SHP77 (cell line): ENCODE measurements at regions not wholly inside any gene's neighbourhood (a gene's known extent, or its start where the extent isn't known, plus 50 kb on each side); places are given as distances from the start of the nearest gene placed in this dataset.

Source experiments
- DNase-seq, 2 experiments: peaks; one replicate each; lab custom pipeline; 2025; lab: John Stamatoyannopoulos, UW

DNA sequence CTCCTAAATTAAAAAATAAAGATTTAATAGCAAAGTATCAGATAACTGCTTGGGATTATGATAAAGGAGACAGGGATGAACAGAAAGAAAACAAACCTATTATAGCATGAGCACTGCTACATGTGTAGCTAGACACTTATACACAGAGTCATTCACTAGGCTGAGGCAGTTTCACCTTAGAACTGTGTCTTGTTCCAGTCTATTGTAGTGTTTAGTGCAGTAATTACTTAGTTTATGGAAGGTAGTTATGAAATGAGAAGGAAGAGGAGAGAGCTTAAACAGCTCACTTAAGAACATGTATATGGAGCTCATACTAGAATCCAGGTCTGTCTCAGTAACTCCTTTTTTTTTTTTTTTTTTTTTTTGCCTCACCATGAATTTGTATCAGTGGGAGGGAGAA, 441.4 kb downstream of the PDCD6IP start:
- DNase-seq: no peak

- DNase-seq: no peak
Observed at GRCh38 chr3:34247401-34247800, 449.0 kb downstream of the PDCD6IP start.

DNA sequence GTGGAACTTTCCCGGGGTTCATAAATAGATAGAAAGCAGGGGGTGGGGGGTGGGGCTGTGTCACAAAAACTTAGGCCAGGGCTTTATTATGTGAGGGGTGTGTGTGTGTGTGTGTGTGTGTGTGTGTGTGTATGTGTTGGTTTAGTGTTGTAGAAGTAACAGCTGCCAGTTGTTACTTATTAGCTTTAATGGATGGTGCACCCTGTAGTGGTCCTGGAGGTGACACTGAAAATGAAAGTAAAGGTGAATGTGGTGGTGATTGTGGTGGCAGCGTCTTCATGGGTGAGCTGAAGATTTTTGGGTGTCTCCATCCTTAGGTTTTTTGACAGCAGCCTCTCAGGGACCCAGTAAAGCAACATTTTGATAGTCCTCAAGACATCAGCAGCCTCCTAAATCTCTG, 449.9 kb downstream of the PDCD6IP start:
- no peak for DNase-seq

DNA sequence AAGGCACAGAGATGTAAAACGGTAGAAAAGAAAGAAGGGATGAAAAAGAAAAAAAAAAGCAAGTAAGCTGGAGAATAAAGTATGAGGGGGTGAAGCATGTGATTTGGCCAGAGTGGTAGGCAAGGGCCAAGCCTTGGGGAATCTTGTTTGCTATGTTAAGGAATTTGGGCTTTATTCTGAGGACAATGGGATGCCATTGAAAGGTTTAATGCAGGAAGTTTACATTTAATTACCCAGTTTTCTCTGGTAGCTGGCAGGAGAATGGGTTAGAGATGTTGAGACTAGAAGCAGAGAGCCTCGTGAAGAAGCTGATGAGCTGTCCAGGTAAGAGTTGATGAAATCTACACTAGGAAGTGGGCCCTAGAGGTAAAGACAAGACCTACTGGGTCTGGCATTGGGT, 455.9 kb downstream of the PDCD6IP start:
- no peak for DNase-seq

DNA sequence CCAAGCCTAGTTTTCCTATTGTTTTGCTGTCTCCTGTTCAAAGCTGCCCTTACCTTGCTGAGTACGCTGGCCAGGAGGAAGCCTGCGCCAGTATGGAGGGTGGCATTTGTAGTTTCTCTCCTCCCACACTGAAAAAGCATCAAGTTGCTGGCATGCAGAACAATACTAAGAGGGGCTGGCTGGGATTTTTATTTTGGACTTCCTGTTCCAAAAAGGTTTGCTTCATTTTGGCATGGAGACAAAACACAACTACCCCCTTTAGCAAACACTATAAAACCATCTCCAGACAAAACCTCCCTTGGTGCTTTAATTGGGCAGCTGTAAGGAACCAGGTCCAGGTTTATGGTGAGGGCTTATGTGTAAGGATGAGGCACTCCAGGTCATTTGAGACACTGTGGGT, 457.6 kb downstream of the PDCD6IP start:
- DNase-seq: peak; percentile 31 to 58

DNA sequence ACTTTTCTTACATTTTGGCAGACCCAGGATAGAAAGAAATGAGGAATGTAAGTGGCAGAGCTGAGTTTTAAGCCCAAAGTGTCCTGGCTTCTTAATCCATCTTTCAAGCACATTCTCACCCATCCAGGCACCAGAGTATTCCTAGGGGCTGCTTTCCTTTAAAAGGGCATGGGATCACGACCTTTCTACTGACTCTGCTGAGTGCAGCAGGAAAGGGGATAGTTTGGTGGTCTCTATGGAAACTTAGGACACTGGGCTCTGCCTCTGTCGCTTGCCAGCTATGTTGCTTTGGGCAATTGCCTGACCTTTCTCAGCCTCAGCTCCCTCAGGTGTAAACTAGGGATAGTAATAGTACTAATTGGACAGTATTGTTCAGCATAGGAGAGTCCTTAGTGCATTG, 458.4 kb downstream of the PDCD6IP start:
- no peak for DNase-seq

GRCh38 chr3:34258271-34258998, 460.0 kb downstream of the PDCD6IP start:
- no peak for DNase-seq

DNA sequence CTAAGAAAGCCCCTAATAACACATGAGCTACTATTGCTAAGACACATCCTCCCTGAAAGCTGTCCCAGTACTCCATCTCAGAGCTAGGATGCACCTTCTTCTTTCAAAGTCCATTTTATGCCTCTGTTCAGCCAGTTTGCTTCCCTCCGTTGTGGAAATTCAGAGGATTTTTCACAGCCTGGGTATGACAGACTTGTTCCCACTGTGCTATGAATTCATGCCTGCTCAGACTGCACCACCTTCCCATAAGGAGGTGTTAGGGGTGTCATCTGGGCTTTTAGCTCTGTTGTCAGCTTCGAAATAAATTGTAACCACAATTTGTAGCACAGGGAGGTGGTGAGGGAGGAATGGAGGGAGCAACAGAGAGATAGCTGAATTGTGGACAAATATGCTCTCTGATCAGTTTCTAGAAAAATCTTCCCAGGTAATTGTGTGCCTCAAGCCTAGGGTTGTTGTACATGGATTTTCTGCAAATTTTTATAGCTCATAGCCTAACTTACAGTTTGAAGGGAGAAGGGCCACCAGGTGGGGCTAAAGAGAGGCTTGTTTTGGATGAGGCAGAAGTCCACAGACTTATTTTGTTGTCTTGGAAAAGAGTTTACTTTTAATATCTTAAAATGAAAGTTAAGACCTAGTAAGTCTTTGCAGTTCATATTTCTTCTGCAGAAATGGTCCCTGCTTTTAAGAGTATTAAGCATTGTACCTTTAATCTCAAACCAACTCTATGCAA, 462.0 kb downstream of the PDCD6IP start:
- peak in 1 of 2 experiments; percentile 36 for DNase-seq

DNA sequence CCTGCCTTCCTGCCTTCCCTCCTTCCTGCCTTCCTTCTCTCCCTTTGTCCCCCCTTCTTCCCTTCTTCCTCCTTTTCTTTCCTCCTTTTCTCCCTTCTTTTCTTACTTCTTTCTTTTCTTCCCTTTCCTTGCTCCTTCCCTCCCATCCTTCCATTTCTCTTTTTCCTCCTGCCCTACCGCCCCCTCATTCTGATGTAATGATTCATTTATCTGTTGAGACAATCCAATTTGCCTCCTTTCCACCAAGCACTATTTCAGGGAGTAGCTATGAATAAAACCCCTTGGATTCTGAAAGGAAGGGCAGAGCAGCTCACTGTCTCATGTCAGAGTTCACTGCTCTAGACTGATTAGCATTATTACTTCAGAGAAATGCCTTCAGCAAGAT, 462.6 kb downstream of the PDCD6IP start:
- no peak for DNase-seq

- no peak for DNase-seq
Observed at GRCh38 chr3:34263101-34263621, 464.7 kb downstream of the PDCD6IP start.

- no peak for DNase-seq
Observed at GRCh38 chr3:34264337-34265041, 466.1 kb downstream of the PDCD6IP start.

DNA sequence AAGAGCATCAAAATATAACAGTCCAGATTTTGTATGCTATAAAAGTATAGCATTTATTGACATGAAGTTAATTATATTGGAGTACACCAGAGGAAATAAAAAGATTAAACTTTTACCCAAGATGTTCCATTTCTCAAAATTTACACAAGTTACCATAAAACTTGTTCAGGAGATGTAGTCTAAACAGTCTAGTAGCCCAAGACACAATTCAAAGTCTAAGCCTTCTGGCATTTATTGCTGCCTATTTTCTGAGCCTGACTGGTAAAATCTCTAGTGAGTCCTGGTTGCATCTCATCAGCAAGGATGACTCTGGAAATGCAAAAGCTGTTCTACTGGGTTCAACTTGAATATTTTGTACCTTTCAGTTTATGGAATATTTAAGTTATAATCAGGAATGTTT, 468.7 kb downstream of the PDCD6IP start:
- no peak for DNase-seq

DNA sequence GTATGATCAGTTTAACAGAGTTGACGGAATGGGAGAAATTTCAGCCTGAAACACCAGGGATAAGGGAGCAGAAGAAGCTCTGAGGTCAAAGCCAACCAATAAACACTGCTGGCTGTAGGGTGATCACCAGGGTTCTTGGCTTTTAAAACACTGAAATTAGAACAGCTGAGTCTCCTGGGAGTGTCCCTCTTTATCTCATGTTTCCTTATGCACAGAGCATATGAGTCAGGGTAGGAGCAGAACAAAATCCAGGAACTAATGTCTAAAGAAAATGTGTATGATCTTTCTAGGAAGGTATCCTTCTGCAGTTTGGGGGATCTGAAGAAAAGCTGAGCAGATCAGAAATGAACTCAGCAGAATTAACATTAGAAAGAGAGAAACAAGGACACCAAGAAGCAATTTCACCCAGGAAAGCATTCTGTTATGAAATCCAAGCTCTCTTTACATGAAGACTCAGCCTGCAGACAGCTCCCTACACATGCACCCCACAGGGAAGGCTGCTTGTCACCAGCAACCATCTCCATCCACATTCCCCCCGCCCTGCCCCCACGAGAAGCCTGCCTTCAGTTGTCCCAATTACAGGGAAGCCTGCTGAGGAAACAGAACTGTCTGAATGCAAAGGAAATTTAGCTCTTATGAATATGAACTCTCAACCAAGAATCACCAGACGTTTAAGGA, 469.7 kb downstream of the PDCD6IP start:
- no peak for DNase-seq

GRCh38 chr3:34275811-34276210, 477.4 kb downstream of the PDCD6IP start:
- DNase-seq: no peak

- DNase-seq: no peak
Observed at GRCh38 chr3:34276342-34276741, 477.9 kb downstream of the PDCD6IP start.

- no peak for DNase-seq
Observed at GRCh38 chr3:34277110-34277509, 478.7 kb downstream of the PDCD6IP start.

DNA sequence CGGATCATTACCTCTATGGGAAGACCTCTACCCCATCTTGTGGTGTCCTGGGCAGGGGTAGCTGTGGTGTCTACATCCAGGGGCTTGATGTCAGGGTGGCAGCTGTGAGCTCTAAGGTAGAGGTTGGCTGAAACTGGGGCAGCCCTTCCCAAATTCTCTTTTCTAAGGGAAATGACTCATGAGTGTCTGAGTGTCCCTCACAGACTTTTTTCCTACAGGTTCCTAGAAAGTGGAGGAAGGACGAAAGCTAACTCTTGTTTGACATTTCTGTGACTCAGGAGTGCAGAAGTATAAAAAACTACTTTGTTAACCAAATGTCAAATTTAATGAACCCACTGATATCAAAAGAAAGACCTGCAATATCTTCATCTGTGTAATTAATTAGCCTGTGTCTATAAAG, 481.5 kb downstream of the PDCD6IP start:
- DNase-seq: no peak

DNA sequence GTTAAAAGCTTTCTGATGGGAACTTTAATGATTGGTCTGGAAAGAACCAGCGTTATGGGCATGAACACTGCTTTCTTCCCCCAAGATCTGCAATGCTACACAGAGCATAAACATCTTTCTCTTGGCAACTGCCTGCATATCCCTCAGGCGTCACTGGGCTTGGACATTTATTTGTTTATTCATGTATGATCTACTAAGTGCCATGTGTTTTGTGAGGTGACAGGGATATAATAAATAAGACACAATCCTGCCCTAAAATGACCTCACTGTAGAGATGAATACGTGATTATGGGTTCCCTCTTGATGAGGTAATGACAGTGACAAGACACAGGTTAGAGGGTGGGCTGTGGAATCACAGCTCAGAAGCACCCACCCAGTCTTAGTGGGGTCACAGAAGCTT, 485.3 kb downstream of the PDCD6IP start:
- DNase-seq: no peak

DNA sequence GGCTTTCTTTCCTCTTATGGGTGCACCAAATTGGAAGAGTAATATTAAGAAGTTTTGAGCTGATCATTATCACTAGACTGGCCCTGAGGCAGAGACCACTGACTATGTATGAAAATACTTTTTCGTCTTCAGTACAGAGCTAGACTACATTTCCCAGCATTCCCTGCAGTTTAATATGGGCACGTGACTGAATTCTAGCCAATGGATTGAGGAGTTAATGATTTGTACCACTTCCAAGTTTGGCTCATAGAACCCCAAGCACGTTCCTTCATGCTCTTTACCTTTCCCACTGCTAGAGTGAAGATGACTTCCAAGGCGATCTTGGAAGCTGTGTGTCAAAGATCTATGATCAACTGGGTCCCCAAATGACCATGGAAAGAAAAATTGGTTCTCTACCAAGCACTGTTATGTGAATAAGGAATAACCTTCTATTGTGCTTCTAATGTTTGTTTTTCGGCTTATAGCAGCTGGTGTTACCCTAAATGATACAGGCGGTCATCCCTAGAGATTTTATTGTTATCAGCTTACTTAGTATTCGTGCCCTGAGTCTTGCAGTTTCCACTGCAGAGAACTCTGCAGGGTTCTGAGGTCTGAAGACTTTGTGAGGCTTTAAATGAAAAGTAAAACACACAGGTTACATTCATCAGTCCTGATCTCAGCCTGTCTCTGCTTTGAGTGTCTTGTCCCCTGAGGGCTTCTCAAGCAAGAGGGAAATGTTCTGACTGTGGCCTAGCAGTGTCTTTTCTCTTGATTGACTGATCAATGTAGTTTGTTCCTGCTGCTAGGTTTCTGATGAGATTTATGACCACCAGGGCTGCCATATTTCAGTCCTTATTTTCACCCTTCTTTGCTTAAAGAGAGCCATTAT, 486.8 kb downstream of the PDCD6IP start:
- DNase-seq: no peak

DNA sequence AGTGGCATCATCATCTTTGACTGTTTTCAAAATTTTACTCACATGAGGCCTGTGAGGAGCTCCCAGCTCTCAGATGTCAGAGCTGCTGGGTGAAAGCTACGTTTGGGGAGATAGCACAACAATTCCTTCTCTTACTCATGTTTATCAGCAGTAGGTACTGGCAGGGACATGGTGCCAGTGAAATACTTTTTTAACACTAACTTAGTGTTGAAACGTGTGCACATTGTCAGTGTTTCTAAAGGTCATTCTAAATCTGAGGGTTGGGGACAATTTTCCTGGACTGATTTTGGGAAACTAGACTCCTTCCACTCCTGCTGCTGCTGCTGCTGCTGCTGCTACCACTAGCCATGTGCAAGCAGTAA, 487.4 kb downstream of the PDCD6IP start:
- no peak for DNase-seq

GRCh38 chr3:34292605-34293300, 494.3 kb downstream of the PDCD6IP start:
- DNase-seq: no peak
